Stimulated activated CD4-positive, alpha-beta T cell treated with anti-CD3 and anti-CD28 coated beads, Interleukin-1b, Interleukin-23, amount 100 ng/mL, for 24 hours (primary cell): ENCODE measurements at regions not wholly inside any gene's neighbourhood (a gene's known extent, or its start where the extent isn't known, plus 50 kb on each side); places are given as distances from the start of the nearest gene placed in this dataset.

Experiments used
- DNase-seq, 4 experiments: peaks; one replicate each; pipeline ENCODE4 v3.0.0-alpha.2; 2020; ENCODE audit warnings: low read depth in 4 of 4, low spot score in 1 of 4

DNA sequence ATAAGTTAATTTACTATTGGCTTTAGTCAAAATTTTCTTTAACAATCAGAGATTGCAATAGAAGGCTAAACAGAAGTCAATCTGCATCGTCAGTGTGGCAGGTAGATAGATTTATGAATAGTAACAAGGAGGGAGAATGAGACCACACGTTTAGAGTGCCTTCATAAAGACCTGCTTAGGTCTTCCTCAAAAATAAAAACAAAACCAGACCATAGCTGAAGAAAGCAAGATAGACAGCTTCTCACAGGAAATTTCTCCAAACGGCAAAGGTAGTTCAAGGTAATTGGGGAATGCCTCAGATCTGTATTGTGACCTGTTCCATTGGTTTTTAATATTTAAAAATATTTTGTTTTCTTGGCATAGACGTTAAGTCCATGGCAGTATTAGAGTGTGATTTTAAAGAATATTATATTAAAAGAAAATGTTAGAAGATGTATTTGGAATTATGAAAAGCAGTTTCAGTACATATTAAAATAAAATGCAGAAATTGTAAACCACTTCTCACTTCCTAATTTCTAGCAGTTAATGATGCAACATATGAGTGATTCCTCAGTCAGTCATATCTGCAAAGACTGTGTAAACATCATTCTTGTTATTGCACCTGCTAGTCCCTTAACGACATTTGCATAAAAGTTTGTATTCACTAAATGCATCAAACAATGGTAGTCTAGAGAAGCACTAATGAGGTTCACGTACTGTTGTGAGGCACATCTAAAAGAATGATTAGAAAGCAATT, 278.0 kb downstream of the HLX start:
- DNase-seq = no peak

DNA sequence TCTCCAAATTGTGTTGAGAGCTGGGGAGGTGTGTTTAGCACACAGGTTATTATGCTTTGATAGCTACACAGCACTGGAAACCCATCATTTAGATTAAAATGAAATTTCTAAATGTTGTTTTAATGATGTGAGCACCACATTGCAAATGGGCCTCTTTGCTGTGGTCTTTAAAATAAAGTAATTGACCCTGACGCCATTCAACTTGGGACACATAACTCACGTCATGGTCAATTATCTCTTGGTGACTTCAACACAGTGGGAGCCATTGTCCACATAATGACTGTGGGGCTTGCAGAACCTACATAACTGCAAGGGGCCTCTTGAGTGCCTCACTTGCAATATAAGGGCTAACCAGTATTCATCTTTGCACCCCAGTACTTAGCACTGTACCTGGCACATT, 280.4 kb downstream of the HLX start:
- no peak for DNase-seq

DNA sequence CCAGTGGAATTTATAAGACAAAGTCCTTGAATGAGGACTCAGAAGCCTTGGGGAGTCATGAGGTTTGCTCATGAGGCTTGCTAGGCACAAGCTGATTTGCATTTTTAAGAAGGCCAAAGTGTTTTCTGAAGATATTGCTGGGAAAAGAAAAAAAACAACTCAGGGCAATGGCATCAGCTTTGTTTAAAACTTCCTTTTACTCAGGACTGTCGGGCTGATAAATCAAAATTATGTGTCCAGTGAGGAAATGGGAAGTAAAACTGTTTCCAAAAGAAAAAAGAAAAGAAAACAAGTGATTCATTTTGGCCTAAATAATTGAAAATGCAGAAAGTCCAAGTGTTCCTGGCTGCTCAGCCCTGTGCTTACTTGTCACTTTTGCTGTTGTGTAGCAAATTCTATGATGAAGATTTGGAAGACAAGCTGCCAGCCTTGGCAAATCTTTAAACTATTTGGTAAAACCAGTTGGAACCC, 282.4 kb downstream of the HLX start:
- DNase-seq = no peak

DNA sequence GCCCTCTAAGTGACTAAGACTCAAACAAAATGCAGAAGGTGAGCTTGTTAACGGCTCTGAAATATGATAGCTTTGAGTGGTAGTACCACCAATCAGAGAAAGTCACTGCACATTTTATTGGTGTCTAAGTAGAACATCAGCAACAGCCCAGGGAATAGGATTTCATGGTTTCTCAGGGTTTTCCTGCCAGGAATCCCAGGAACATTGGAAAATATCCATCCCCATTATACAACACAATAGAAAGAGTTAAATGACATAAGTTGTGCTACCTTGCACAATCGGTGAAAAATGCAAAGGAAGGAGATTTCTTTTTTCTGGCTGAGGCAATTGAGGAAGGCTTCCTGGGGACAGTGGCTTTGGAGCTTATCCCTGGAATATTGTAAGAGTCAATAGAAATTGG, 283.1 kb downstream of the HLX start:
- no peak for DNase-seq

DNA sequence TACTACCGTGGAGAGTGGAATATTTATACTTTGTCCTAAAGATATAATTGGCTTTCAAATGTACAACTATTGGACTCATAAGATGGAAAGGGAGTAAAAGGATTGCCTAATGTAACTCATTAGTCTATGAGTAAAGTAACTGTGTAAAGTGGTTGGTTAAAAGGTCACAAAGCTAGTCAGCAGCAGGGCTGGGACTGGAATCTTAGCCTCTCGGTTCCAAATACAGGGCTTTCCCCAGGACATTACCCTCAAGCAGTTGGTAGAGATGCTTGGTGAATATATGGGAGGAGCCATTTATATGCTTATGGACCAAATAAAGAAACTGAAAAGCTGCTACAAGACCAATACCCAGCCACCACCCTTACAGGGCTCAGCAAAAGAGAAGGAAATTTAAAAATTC, 283.7 kb downstream of the HLX start:
- DNase-seq = no peak

DNA sequence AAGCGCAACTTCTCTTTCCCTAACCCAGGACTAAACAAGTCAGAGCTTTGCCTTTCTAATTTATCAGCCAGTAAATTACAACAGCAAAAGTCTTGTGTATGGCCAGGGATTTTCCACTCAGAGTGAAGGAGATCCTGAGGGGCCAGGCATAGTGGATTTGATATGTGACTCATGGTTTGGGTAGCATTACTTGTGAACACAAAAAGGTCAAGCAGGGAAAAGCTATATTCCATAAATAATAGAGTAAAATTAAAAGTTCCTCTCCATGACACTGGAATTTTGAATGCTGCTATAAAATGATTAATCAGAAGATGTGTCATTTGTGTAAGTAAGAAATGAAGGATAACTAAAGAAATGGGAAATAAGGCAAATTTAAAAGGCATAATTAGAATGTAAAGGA, 284.8 kb downstream of the HLX start:
- DNase-seq = no peak

DNA sequence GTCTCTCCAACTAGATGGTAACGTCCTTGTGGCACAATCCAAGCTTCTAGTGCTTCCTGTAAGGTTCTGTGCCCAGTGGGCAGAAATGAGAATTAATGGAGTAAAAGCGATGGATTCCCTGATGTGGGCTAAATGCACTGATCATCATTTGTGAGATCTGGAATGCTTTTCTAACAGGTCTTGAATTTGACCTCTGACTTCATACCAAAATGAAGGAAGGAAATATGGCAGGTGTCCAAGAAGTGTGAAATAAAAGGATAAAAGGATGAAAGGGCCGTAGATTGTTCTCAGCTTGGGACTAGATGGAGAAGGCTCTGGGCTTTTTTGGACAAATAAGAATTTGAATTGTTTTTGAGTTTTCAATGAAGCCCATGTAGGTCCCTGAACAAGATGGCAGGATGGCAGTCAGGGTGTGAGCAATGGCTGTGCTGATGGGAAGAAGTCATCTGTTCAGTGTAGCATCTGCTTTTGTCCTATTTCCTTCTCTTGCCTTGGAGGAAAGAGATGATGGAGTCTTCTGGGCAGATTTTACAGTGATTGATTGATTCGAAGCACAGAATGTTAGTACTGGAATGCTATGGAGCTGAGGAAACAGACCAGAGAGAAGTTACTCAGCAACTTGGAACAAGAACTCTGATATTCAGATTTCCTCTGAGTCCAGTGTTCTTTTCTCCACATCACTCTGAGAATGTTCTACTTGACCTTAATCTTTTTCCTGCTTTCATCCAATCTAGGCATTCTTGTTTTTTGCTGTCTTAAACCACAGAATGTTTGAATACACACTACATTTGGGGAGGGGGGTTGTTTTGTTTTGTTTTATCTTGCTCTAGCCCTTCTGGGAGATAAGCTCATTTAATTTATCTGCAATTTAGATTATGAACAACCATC, 286.0 kb downstream of the HLX start:
- no peak for DNase-seq

DNA sequence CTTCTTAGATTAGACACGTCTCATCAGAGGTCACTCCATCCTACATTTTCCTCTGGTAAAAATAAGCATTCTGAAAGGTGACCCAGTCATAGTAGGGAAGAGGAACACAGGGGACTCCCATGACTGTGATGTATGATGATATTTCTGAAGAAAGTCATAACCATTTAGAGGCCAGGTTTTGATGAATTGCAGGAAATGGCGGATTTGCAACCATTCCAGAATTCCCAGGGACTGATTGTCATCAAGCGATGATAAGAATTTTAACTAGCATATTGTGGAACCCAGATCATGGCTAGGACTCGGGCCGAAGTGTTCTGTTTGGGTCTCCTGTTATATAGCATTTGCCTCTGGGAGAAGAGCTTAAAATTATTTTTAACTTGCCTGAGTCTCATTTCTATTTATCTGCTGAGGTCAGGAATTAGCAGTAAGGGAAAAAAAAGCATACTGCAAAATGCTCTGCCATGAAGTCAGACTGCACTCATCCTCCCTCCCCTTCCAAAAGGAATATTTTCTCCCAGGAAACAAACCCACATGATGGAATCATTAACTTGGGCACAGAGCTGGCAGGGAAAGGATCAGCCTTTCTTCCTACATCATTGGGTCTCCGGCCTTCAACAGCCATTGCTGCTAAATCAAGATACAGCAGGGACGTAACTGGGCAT, 286.7 kb downstream of the HLX start:
- DNase-seq = no peak

DNA sequence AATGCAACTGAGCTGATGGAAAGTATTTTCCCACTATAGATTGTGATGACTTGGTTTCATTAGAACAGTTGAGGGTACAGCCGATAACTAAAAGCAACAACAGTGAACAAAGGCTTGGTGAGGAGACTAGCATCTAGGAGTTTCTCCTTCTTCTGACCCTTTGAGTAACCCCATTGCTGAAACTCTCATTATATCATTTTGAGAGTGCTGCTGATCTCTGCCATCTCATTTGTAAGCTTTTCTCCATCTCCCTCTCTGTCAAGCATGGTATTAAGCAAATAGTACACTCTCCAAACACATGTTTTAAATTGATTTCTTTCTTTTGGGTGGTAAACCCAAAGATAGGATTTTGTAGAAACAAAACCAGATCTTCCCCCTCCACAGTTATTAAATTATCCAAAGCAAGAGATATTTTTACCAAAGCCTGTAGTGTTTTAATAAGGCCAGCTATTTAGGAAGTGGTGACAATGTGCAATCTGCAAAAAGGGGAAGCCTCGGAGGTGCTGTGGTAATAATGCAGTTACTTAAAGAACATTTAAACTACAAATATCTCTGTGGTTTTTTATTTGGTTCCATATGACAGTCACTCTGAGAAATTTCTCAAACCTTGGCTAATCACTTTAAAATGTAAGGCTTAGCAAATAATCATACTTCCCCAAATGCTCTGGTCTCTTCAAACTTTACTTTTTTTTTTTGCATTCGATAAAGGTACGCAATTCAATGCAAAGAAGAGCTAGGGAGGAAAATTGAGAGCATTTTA, 287.5 kb downstream of the HLX start:
- no peak for DNase-seq

DNA sequence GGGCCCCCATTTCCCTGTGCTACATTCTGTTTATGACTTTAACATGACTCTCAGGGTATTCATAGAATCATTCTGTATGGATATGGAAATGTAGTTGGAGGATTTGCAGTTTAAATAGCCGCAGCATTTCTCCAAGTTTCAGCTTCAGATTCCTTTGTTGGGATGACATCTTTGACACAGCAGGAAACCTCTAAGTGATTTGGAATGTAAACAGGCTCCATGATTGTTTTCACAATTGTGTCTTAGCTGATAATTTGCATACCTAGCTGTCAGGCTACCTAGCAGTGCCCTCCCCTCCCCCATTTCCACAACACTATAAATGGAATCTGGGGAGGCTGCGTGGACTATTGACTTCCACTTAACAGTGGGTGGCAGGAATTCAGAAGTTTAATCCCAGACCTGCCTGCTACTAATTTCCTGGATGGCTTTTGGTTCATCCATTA, 290.2 kb downstream of the HLX start:
- DNase-seq = no peak

DNA sequence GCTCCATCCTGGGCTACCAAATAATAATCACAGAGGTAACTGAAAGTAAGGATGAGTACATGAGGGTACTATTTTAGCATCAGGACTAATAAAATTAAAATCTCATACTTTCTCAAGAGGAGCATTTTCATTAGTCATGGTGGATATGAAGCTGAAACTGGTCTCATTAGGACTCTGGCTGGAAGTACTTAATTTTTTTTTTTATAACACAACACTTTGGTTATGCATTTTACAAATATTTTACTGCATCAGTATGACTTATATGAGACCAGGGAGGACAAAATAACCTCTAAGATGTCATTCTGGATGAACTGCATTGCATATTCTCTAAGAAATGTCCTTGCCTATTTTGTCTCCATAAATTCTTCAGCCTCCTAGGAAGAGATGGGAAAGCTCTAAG, 290.9 kb downstream of the HLX start:
- DNase-seq = no peak

DNA sequence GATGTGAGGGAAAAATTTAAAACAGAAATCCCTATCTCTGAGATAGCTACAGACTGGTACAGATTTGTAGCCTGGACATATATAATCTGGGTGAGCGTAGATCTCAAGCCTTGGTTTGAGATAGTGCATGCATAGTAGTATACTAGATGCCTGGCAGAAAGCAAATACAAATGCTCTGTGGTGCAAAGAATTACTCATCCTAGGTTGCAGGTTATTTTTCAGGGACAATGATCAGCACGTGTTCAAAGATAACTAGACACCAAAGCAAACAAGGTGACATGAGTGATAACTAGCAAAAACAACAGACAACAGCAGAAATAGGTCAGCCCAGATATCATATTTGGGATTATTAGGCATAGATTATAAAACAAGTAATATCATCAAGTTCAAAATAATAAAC, 292.5 kb downstream of the HLX start:
- no peak for DNase-seq

DNA sequence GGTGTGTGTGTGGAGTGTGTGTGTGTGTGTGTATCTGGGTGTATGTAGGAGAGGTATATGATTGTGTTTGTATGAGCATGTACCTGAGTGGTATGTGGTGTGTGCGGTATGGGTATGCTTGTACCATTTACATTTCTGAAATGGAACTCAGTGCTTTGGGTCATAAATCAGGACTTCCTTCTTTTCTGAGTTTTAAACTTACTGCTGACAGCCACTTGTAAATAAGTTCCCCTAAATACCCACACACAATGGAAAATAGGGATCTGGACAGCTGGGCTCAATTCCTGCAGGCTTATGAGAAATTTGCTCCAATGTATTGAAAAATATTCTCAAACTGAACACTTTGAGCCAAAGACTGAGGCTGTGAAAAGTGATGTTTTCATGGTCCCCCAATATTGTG, 293.6 kb downstream of the HLX start:
- no peak for DNase-seq

DNA sequence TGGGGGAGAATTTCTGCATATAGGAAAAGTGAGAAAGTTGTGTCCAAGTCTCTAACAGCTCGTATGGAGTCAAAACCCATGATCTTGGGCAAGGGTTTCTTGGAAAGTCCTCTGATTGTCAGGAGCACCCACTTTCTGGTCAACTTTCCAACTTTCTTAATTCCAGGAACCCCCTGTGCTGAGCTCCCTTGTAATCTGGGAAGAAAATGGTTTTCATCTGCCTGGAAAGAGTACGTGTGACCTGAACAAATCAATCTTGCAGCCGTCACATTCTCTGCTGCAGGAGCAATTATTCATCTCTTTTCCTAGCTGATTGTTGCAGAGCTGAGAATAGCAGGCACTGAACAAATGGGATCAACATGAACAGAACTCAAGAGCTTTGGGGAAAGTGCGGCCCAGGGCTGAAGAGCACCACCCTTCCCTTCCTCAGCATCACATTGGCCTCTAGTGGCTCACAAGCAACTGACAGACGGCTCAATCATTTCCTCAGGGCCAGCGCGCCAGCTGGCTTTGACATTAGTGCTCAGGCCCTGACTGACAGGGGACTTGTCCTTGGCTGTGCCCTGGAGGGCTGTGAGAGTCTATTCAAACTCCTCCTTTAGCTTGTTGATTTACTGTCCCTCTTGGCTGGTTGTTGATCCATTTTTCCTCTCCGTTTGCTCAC, 295.2 kb downstream of the HLX start:
- no peak for DNase-seq

DNA sequence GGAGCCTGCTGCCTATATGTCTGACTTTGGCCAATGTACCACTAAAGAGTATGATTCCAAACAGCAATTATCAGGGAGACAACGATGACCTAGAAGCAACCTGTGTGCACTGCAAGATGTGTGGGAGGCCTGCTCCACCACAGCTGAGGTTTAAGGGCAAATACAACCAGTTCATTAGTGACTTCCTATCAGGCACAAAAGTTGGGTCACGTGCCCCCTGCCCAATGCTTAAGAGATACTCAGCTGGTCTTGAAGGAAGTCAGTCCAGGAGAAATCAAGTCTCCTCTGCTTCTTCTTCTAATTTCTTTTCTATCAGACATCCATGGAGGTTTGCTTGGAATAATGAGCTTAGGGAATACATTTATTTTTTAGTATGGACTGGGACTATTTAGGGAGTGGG, 296.0 kb downstream of the HLX start:
- no peak for DNase-seq

DNA sequence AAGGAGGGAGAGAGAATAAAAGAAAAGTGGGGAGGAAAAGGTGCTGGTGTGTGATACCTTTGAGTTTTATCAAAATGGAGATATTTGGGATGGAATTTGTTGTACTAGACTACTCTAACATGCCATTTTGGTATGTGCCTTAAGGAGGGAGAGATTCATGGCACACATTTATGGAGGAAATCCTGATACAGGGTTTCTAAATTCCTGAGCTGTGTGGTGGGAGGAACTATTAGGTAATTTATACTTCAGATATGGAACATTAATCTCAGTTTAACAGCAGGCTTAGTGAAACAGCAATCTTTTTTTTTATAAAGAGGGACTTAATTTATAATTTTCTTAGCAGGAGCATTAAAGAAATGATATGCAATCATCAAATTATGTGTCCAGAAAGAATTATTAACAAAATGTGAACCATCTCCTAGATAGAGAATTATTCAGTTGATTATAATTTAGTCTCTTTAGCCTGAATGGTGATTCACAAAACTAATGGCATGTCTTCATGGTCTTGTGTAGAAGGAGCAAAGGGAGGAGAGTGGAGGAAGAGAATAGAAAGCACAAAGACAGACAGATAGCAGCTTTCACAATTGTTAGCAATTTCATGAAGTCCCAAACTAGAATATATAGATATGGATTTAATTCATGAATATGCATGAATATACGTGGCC, 301.6 kb downstream of the HLX start:
- DNase-seq = no peak

DNA sequence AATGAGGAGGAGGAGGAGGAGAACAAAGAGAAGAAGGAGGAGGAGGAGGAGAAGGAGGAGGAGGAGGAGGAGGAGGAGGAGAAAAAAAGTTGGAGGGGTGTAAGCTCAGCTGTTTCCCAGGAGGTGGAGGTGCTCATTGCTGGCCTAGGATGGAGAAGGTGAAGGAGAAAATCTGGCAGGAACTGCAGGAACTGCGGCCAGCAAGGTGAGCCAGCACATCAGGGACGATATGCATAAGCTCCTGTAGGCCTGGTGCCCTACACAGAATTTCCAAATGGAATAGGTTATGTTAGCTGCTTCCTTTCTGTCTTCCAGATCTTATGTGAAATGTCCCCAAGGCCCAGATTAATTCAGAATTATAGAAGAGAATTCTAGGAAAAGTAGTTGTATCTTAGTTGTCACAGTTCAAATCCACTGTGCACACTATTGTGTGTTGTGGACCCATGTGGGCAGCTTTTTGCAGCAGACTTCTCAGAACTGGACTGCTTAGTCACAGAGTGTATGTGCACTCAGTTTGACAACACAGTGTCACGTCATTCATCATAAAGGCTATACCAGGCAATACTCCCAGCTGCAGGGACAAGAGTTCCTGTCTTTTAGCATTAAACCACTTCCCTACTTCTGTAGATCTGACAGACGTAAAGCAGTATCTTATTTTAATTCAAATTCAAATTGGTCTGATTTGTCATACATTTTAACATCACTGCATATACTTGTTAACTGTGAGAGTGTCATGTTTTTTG, 303.7 kb downstream of the HLX start:
- no peak for DNase-seq

DNA sequence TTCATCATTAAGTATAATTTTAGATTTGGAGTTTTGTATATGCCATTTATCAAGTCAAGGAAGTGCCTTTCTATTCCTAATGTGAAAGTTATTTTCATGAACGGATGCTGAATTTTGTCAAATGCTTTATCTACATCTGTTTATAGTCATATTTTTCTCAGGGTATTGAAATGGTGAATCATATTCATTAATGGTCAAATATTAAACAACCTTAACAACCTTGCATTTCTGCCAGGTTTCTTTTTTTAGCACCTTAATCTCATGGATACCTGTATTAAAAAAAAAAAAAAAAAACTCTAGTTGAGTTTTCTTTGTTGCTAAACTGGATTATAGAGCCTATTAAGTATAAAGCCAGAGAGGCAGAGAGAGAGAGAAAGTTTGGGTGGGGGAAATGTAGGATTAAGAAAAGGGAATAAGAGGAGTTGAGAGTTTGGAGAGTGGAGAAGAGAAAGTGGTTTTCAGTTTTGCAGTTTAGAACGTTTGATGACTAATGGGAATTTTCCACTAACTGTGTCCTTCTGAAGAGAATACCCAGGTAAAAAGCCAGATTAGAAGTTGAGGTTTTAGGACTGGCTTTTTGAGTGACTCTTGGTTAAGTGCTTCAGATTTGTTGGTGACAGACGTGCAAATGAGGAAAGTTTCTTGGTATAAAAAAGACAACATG, 305.0 kb downstream of the HLX start:
- no peak for DNase-seq

DNA sequence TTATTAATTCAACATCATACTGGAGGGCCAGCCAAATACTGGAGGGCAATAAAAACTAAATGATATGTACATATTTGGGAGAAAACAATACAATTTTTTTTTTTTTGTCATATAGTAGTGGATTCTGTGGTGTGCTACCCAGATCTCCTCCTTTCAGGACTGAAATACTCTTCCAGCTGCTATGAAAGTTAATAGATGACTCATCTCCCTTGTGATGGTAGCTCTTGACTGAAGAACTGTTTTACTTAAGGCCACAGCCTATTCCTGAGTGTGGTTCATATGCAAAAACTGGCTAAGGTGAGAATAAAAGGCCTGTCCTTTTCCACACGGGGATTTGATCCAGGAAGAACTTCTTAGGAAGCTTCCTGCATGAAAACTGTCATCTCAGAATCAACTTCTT, 307.9 kb downstream of the HLX start:
- DNase-seq = no peak
